ENCODE measurements at regions not wholly inside any gene's neighbourhood (a gene's known extent, or its start where the extent isn't known, plus 50 kb on each side); places are given as distances from the start of the nearest gene placed in this dataset.

DNA sequence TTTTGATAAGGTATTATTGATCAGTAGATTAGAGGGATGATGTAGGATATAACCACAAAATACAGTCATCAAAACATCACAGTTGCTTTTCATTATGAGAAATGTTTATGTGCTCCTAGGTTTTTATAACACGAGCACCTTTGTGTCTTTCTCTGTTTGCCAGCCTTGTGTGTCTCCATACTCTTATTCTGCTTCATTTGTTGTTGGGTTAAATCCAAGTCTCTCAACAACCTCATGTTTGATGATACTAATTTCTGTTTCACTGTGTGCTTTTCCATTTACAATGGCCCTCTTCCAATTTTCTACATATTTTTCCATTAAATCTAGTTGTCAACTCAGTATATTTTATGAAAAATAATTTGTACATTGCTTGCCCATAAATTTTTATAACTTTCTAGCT is 107.7 kb upstream of the POU2AF2 start:
- no peak for DNase-seq

DNA sequence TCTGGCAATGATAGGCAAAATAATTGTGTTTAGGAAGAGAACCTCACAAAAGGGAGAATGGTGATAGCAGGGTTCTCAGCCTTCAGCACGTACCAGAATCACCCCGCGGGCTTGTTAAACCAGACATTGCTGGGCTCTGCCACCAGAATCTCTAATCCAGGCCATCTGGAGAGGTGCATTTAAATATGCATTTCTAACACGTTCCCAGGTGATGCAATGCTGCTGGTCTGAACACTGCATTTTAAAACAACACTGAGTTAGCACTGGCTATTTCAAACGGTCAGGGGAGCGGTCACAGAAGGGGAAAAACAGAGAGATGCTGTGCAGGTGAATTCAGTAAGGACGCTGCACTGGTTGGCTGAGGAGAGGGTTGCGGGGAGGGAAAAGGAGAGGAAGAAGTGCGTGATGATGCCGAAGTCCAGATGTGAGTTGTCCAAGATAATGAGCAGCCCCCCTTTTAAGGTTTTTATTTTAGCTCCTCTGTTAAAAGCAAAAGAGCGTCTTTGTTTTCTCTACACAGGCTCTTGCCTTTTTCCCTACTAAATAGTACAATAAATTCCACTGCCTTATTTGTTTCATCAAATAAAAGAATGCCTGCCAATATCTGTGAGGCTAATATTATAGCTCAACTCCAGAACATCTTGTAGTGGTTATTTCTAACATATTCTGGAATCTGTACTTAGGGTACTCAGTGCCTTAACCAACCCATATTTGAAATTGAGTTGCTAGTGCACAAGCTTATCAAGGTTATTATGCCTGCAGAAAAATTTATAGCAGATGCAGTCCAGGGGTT is 109.6 kb upstream of the POU2AF2 start:
- no peak for DNase-seq

DNA sequence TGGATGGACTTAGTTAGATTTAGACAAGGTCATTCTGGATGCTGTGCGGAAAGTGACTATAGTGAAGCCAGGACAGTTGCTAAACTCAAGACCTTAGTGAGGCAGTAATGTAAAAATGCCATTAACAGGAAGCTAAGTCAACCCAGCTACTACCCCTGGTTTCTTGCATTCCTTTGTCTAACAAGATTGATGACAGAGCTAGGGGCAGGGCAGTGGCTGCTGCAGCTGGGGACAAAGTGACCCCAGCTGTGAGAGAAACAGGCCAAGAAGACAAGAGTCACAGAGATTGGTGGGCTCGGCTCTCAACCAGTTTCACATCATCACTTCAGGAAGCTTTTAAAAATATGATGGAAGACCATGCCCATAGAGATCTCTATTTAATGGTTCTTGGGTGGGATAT is 110.4 kb upstream of the POU2AF2 start:
- no peak for DNase-seq

DNA sequence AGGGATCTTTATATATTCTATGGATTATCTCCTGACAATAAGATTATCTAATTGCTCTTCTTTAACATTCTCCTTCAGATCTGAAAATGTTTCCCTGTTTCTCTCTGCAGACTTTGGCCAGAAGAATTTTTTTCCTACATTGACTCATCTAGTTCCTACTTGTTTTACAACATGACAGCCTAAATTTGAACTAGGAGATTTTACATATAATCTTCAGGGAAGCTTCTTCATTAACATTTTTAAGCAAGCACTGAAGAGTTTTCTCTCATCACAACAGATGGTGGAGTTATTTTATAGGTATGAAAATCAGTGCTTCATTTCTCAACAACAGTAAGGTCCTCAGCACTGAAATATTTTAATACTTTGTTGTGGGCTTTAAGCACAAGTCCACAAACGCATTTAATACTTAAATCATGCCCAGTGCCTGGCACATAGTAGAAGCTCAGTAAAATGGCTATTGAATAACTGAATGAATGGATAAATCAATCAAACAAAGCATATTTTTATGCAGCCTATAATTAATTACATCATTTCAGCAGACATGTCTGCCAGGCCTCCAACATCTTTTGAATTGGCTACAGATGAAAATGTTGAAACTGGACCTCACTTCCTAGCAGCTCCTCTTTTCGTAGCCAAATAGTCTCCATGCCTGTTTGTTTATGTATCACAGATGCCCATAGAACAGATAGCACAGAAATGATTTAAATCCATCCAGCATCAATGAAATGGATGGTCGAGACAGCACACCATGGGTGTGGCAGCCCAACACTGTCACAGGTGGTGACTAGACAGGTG is 117.3 kb upstream of the POU2AF2 start:
- DNase-seq, result no peak

DNA sequence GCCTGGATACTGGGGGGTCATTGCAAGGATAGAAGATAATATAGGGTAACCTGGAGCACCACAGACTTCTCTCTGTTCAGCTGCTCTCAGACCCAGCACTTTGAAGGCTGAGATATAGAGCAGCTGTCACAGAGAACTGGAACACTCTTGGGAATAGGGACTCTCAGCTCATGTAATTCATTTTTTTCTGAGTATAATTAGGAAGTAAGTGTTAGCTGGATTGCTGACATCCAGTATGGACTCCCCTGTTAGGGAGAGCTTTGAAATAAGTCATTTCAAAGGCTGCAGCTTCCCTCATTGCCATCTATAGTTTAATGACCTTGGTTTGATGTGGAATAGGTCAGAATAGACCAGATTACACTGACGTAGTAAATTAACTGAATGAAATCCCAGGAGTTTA is 120.8 kb upstream of the POU2AF2 start:
- no peak for DNase-seq

DNA sequence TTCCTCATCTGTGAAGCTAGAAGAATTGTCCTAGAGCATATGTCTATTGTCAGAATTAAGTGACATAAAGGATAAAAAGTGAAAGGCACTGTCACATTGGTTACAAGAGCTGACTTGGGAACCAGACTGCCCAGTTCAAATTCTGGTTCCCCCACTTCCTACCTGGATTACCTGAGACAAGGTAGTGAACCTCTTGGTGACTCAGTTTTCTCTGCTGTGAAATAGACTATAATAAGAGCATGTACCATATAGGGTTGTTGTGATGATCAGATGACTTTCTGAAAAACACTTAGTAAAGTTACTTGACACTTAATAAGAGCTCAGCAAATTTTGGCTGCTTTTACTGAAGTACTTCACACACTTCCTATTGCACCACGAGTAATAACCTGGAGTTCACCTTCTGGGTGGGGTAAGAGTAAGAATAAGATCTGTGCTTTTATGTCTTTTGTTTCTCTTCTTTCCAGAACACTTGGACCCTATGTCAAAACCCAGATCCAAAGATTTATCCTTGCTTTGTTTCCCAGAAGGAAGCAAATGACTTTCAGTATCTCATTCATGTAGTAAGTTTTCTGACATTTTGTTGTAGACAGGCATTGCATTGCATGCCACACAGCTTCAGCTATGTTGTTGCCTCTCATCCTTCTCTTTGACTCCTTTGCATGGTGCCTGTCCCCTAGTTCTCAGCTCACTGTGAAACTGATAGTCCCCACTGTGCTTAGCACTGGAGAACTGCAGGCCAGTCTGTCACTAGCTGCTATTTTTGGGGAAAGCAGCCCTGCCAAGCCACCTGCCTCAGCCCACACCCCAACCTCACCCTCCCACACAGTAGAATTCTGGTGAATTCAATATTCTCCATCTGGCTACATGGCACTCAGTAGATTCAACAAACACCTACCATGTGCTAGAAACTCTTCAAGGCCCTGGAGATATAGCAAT is 121.8 kb upstream of the POU2AF2 start:
- no peak for DNase-seq

GRCh38 chr11:111120696-111121302 is 124.7 kb upstream of the POU2AF2 start:
- no peak for DNase-seq

DNA sequence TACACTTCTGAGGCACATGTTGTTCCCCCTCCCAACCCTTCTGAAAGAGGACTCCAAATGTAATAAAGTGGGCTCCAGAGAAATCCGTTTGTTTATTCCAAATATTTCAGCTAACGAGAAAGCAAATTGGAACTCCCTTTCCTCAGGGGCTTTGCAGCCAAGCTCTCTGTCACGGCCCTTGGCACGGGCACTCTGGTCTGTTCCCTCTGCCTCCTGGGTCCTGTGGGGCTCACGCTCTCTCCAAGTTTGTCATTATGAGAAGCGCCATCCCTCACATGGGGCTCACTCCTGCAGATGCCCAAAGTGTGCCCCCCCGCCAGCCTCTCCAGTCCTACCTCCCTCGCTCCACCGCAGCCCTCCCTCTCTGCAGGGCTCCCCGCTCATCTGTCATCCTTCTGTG is 125.4 kb upstream of the POU2AF2 start:
- DNase-seq, result no peak

GRCh38 chr11:111119751-111120150 is 125.8 kb upstream of the POU2AF2 start:
- DNase-seq, result no peak

GRCh38 chr11:111115890-111116289 is 129.6 kb upstream of the POU2AF2 start:
- DNase-seq, result no peak

DNA sequence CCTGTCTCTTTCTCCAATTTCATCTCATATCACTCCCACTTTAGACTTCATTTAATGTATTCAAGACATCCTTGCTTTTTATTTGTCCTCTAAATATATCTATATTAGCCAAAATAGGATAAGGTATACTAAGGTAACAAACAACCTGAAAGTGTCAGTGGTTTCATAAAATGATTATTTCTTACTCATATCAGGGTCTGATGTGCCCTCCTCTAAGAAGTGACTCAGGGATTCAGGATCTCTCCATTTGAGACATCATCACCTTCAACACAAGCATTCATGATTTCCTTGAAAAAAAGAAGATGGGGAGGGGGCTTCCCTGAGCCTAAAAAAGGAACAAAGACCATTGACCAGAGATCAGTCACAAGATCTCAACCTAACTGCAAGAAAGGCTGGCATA is 131.4 kb upstream of the POU2AF2 start:
- DNase-seq, result no peak

- no peak for DNase-seq
These were observed 132.9 kb upstream of the POU2AF2 start for GRCh38 chr11:111112614-111113013.

DNA sequence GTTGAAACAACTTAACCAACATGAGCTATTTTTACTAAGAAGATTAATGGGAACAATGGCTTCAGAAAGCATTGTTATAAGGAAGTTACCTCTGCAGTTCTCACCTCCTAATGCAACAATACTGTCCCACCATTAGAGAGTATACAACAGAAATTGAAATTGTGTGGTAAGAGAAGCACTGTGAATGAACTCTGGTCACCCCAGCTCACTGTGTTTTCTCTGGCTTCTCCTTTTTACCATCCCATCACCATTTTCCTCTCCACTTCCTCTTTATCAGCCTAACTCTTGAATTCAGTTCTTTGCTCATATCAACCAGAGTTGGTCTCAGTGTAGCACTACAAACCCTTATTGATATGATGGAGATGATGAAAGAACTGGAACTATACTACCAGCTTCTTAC is 138.0 kb upstream of the POU2AF2 start:
- DNase-seq, result no peak

DNA sequence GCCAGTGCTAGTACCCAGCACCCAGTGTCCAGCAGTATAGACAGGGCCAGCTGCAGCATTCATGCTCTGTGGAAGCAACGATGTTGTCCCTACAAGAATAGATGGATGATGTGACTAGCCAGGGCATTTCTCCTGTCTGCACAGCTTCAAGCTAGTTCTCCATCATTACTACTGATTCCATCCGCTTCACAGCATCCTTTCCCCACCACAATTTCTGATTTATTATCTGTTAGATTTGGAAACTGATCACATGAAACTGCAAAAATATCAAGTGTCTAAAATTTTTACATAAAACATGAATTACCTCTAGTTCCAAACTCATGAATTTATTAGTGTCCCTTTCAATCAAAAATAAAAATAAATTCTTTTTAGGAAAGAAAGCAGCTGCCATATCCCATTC is 138.9 kb upstream of the POU2AF2 start:
- no peak for DNase-seq

GRCh38 chr11:111105566-111105965 is 140.0 kb upstream of the POU2AF2 start:
- DNase-seq, result no peak

DNA sequence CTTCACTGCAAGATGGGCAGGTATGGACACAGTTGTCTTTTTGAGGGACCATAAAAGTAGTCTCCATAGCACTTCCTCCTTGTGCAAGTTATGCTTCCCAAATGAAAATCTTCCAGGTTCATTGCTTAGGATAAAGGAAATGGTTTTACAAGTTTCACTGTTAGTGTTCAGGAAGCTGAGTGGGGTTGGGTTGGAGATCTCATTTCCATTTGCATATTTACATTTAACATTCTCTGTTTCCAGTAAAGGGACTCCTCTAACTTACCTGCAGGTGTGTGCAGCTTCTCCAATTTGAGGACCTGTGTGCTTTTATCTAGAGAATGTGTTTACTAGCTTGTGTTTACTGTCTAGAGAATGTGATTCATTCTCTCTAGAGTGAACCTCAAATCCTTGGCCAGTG is 141.3 kb upstream of the POU2AF2 start:
- no peak for DNase-seq

DNA sequence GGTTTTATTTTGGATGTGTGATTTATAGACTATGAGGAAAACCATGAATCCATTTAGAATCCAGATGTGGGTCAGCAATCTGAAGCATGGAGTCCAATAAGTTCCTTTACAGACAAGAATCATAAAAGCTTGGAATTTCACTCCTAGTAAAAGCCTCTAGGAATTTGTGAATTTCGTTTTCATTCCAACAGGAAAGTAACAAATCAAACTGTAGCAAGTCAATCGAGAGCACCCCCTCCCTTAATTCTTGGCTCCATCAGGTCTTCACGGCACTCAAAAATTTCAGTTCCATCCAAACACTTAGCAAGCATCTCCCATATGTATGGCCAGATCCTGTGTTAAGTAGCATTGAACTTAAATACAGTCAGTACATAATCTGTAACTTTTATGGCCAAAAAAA is 143.6 kb upstream of the POU2AF2 start:
- no peak for DNase-seq

DNA sequence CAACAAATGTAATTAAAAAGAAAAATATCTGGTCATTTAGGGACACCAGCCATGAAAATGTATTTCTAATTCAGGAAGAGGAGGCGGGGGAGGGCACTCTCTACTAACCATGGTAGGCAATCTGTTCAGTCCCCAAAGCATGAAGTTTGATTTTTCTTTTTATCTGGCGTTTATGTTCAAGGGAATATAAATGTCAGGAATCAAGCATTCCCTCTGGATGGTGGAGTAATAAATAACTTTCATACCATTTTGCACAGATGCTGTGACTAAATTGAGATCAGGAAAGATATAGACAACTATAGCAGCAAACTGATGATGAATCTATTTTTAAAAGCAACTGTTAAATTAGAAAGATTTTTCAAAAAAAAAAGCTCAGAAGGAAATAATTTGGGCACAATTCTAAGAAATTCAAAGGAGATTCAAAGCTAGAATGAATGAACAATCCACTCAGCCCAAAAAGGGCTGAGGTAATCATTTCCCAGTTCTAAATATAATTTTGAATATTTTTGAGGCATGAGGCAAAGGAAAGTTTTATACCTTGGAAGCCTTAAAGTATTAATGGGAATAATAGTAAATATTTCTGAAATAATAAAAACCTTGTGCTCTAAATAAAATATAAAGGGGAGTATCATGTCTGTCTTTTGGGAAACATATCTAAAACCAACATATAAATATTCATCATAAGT is 146.4 kb upstream of the POU2AF2 start:
- DNase-seq, result no peak

- DNase-seq, result no peak
These were observed 147.4 kb upstream of the POU2AF2 start for GRCh38 chr11:111098091-111098490.

- DNase-seq, result no peak
These were observed 148.3 kb upstream of the POU2AF2 start for GRCh38 chr11:111097191-111097590.

GRCh38 chr11:111095327-111095726 is 150.2 kb upstream of the POU2AF2 start:
- no peak for DNase-seq

- DNase-seq, result no peak
These were observed 152.5 kb upstream of the POU2AF2 start for GRCh38 chr11:111093061-111093460.

Data from amniotic stem cell (primary cell).